CD4-positive, alpha-beta T cell (primary cell): ENCODE measurements at regions not wholly inside any gene's neighbourhood (a gene's known extent, or its start where the extent isn't known, plus 50 kb on each side); places are given as distances from the start of the nearest gene placed in this dataset.

Source experiments
- ATAC-seq: fragments of 200-7000 bp; cut with Tn5 transposase; one replicate; pipeline ENCODE4 v1.10.0; 2022; ENCODE audit warnings: mild to moderate bottlenecking; ENCODE audit not compliant: poor library complexity
- CTCF ChIA-PET: fragments of 350-600 bp; sonication (Branson Sonifier 250); formaldehyde crosslinking; loops from one replicate; lab custom pipeline; 2021; ENCODE audit warnings: antibody characterized with exemption, inconsistent platforms; lab: Charles Lee
- POLR2A ChIA-PET: fragments of 350-600 bp; sonication (Branson Sonifier 250); formaldehyde crosslinking; loops from one replicate; lab custom pipeline; 2021; ENCODE audit warnings: antibody characterized with exemption, inconsistent platforms; lab: Charles Lee
- DNase-seq, 14 experiments: peaks; one replicate each; pipeline ENCODE4 v3.0.0-alpha.2; 2013 to 2020; ENCODE audit warnings: mixed read lengths in 2 of 14
- H3K27ac ChIP-seq, 2 donors: one replicate each; pipeline versions ENCODE4 v1.5.1 to v1.7.0; 2013; ENCODE audit warnings: low read length in 2 of 2, low read depth in 1 of 2, mild to moderate bottlenecking in 1 of 2
- H3K27me3 ChIP-seq, 2 experiments: 1 replicate in 1 of 2; 2 replicates in 1 of 2; pipeline versions ENCODE4 v1.6.1 to v1.7.0; 2013; ENCODE audit warnings: low read length in 2 of 2, control low read depth in 1 of 2, mild to moderate bottlenecking in 1 of 2, moderate library complexity in 1 of 2; ENCODE audit not compliant: insufficient read depth in 2 of 2, control insufficient read depth in 1 of 2
- H3K36me3 ChIP-seq: one replicate; pipeline ENCODE4 v1.6.1; 2013; ENCODE audit warnings: low read length, control low read depth; ENCODE audit not compliant: insufficient read depth
- H3K4me1 ChIP-seq: one replicate; pipeline ENCODE4 v1.6.1; 2013; ENCODE audit warnings: low read length, control low read depth; ENCODE audit not compliant: insufficient read depth
- H3K4me3 ChIP-seq: one replicate; pipeline ENCODE4 v1.5.1; 2013; ENCODE audit warnings: mild to moderate bottlenecking, low read length, moderate library complexity
- H3K9me3 ChIP-seq, 2 experiments: 1 replicate in 1 of 2; 2 replicates in 1 of 2; pipeline versions ENCODE4 v1.6.1 to v1.7.0; 2013; ENCODE audit warnings: low read length in 2 of 2, mild to moderate bottlenecking in 2 of 2, control low read depth in 1 of 2, moderate library complexity in 1 of 2; ENCODE audit not compliant: control insufficient read depth in 1 of 2, insufficient read depth in 1 of 2
- H3K27ac Mint-ChIP-seq: one replicate; pipeline ENCODE4 v1.8.0; 2020; ENCODE audit warnings: mixed read lengths
- H3K27me3 Mint-ChIP-seq: one replicate; pipeline ENCODE4 v1.8.0; 2021; ENCODE audit warnings: mixed read lengths
- H3K36me3 Mint-ChIP-seq: one replicate; pipeline ENCODE4 v1.8.0; 2021; ENCODE audit warnings: low read depth, mixed read lengths
- H3K4me1 Mint-ChIP-seq: one replicate; pipeline ENCODE4 v1.8.0; 2021; ENCODE audit warnings: low read depth, mixed read lengths
- H3K4me3 Mint-ChIP-seq: one replicate; pipeline ENCODE4 v1.8.0; 2020; ENCODE audit warnings: mild to moderate bottlenecking, mixed read lengths
- H3K9me3 Mint-ChIP-seq: one replicate; pipeline ENCODE4 v1.8.0; 2020; ENCODE audit warnings: mixed read lengths
- CTCF ChIP-seq: fragments of 200-600 bp; IDR thresholded peaks from one replicate; pipeline ENCODE4 v1.8.0; 2022; ENCODE audit warnings: antibody characterized with exemption, mild to moderate bottlenecking
- intact Hi-C, 2 experiments: fragments of 100-400 bp; cut with DNase I in 1 of 2; cut with micrococcal nuclease in 1 of 2; formaldehyde crosslinking; loops; one replicate each; pipeline versions ENCODE4 v1.15.1 to v1.9.0; 2023 to 2025; cut with DNase I, micrococcal nuclease

- ChIA-PET CTCF (no interaction called here), POLR2A (no interaction called here)
- no peak overlapping the region for H3K4me3 ChIP-seq
- H3K27ac ChIP-seq, result no peak overlapping the region
- peaks cover 0 to 8% of the 10 kb centered on the region in 2 experiments for H3K9me3 ChIP-seq
- peaks cover 3 to 12% of the 10 kb centered on the region in 2 experiments for H3K27me3 ChIP-seq
- H3K4me1 ChIP-seq, result no peaks in the 10 kb centered on the region
- ATAC-seq (no peak), DNase-seq (no peak)
- no peaks in the 10 kb centered on the region for H3K36me3 ChIP-seq
- TF ChIP-seq CTCF, result no peak
- Mint-ChIP-seq H3K27ac (no peak overlapping the region), H3K4me1 (no peaks in the 10 kb centered on the region), H3K36me3 (no peaks in the 10 kb centered on the region), H3K27me3 (peaks cover 43% of the 10 kb centered on the region), H3K4me3 (no peak overlapping the region), H3K9me3 (no peaks in the 10 kb centered on the region)
- intact Hi-C loops, result no loop called here
Observed at GRCh38 chr17:79361873-79362771, 248.7 kb downstream of the RBFOX3 start.

- no peak overlapping the region for H3K27ac ChIP-seq
- ChIA-PET POLR2A (no interaction called here), CTCF (no interaction called here)
- DNase-seq (no peak), ATAC-seq (no peak)
- H3K4me1 Mint-ChIP-seq, result no peaks in the 10 kb centered on the region
- H3K4me3 Mint-ChIP-seq, result no peak overlapping the region
- H3K9me3 ChIP-seq, result peaks cover 0 to 12% of the 10 kb centered on the region in 2 experiments
- no peak for TF ChIP-seq CTCF
- H3K27me3 ChIP-seq, result peaks cover 6 to 12% of the 10 kb centered on the region in 2 experiments
- H3K36me3 ChIP-seq, result no peaks in the 10 kb centered on the region
- intact Hi-C loops, result no loop called here
- H3K27me3 Mint-ChIP-seq, result peaks cover 51% of the 10 kb centered on the region
- no peak overlapping the region for H3K4me3 ChIP-seq
- no peaks in the 10 kb centered on the region for H3K9me3 Mint-ChIP-seq
- no peaks in the 10 kb centered on the region for H3K36me3 Mint-ChIP-seq
- H3K27ac Mint-ChIP-seq, result no peak overlapping the region
- H3K4me1 ChIP-seq, result no peaks in the 10 kb centered on the region
Observed at GRCh38 chr17:79361221-79361734, 249.6 kb downstream of the RBFOX3 start.

- Histone ChIP-seq H3K4me1 (no peaks in the 10 kb centered on the region), H3K4me3 (no peak overlapping the region), H3K36me3 (no peaks in the 10 kb centered on the region), H3K27ac (no peak overlapping the region), H3K9me3 (peaks cover 0 to 12% of the 10 kb centered on the region in 2 experiments), H3K27me3 (peaks cover 8 to 12% of the 10 kb centered on the region in 2 experiments)
- no peak for DNase-seq
- no peak overlapping the region for H3K4me3 Mint-ChIP-seq
- H3K27me3 Mint-ChIP-seq, result peaks cover 52% of the 10 kb centered on the region
- no peak for TF ChIP-seq CTCF
- H3K9me3 Mint-ChIP-seq, result no peaks in the 10 kb centered on the region
- H3K36me3 Mint-ChIP-seq, result no peaks in the 10 kb centered on the region
- no peaks in the 10 kb centered on the region for H3K4me1 Mint-ChIP-seq
- no peak overlapping the region for H3K27ac Mint-ChIP-seq
- ChIA-PET POLR2A (no interaction called here), CTCF (no interaction called here)
- no peak for ATAC-seq
- intact Hi-C loops, result no loop called here
Observed at GRCh38 chr17:79360196-79360595, 250.7 kb downstream of the RBFOX3 start.
